K562 (cell line): ENCODE measurements at regions not wholly inside any gene's neighbourhood (a gene's known extent, or its start where the extent isn't known, plus 50 kb on each side); places are given as distances from the start of the nearest gene placed in this dataset.

Source experiments
- ATAC-seq: fragments of 200-7000 bp; cut with Tn5 transposase; 3 replicates; pipeline ENCODE4 v1.9.1; 2020; ENCODE audit warnings: moderate library complexity
- BruUV-seq: library from RNA; stranded (reverse); fragments of 400-500 nt; replicated peaks from 2 replicates; lab custom pipeline; 2021; lab: Mats Ljungman, UMichigan
- CTCF ChIA-PET: fragments of 300-600 bp; formaldehyde crosslinking; extraction: SDS; loops from one replicate; lab custom pipeline; 2021; ENCODE audit warnings: low intra/inter-chr PET ratio; lab: Yijun Ruan, JAX
- POLR2A ChIA-PET: fragments of 300-600, 350-650 bp; sonication (Branson Sonifier 250); formaldehyde crosslinking; extraction: SDS; loops from one replicate; lab custom pipeline; 2021; ENCODE audit warnings: antibody characterized with exemption, inconsistent platforms; lab: Yijun Ruan, JAX
- DNase-seq, 4 experiments: peaks; one replicate each; pipeline versions ENCODE4 v3.0.0 to v3.0.0-alpha.2; 2011 to 2018; ENCODE audit warnings: low spot score in 3 of 4, mixed read lengths in 3 of 4; ENCODE audit errors: extremely low read depth in 1 of 4
- FAIRE-seq: peaks from 2 replicates; lab custom pipeline; 2011; peaks lifted over from hg19 to GRCh38; lab: Jason Lieb, UNC
- H2AFZ ChIP-seq: 2 replicates; pipeline ENCODE4 v1.6.0; 2011; ENCODE audit warnings: low read depth, low read length, control low read depth, inconsistent platforms
- H3K27ac ChIP-seq: fragments of 200-600 bp; 3 replicates; pipeline ENCODE4 v1.8.0; 2011; ENCODE audit warnings: low read depth, mild to moderate bottlenecking, control low read depth, inconsistent platforms, low read length, moderate library complexity, mixed read lengths; ENCODE audit errors: extremely low read depth
- H3K27me3 ChIP-seq, 2 experiments: fragments of 300-600 bp in 1 of 2; 2 replicates in 1 of 2; 3 replicates in 1 of 2; pipeline versions ENCODE4 v1.6.0 to v1.8.0; 2011; ENCODE audit warnings: inconsistent platforms in 2 of 2, low read length in 2 of 2, mild to moderate bottlenecking in 1 of 2, mixed read lengths in 1 of 2, moderate library complexity in 1 of 2; ENCODE audit not compliant: control insufficient read depth in 2 of 2, insufficient read depth in 2 of 2
- H3K36me3 ChIP-seq: fragments of 300-600 bp; 3 replicates; pipeline ENCODE4 v1.8.0; 2011; ENCODE audit warnings: mild to moderate bottlenecking, low read length, inconsistent platforms; ENCODE audit not compliant: control insufficient read depth, insufficient read depth
- H3K4me1 ChIP-seq, 2 experiments: fragments of 200-600 bp in 1 of 2; replicated peaks in 1 of 2; 2 replicates in 1 of 2; 3 replicates in 1 of 2; pipeline versions ENCODE4 v1.5.1 to v1.8.0; 2011; ENCODE audit warnings: inconsistent platforms in 2 of 2, low read length in 2 of 2, mild to moderate bottlenecking in 1 of 2, mixed read lengths in 1 of 2, moderate library complexity in 1 of 2; ENCODE audit not compliant: control insufficient read depth in 2 of 2, insufficient read depth in 2 of 2
- H3K4me2 ChIP-seq: 2 replicates; pipeline ENCODE4 v1.6.1; 2011; ENCODE audit warnings: low read length, control low read depth, inconsistent platforms, mixed read lengths; ENCODE audit not compliant: insufficient read depth
- H3K4me3 ChIP-seq: fragments of 200-600 bp; sonication (generic), shearing (Covaris generic); 2 replicates; pipeline ENCODE4 v1.5.1; 2016; ENCODE audit warnings: control low read depth, inconsistent platforms
- H3K79me2 ChIP-seq: fragments of 200-600 bp; 3 replicates; pipeline ENCODE4 v1.8.0; 2011; ENCODE audit warnings: low read length, inconsistent platforms; ENCODE audit not compliant: control insufficient read depth, insufficient read depth
- H3K9ac ChIP-seq, 2 experiments: 2 replicates each; pipeline versions ENCODE4 v1.6.0 to v1.6.1; 2011; ENCODE audit warnings: low read depth in 2 of 2, low read length in 2 of 2, control low read depth in 1 of 2, inconsistent platforms in 1 of 2, mild to moderate bottlenecking in 1 of 2, mixed read lengths in 1 of 2; ENCODE audit not compliant: insufficient read depth in 1 of 2
- H3K9me1 ChIP-seq: one replicate; pipeline ENCODE4 v1.6.0; 2011; ENCODE audit warnings: inconsistent platforms, mild to moderate bottlenecking, low read length, moderate library complexity; ENCODE audit not compliant: control insufficient read depth, insufficient read depth
- H3K9me3 ChIP-seq: replicated peaks from 2 replicates; pipeline ENCODE4 v1.5.1; 2011; ENCODE audit warnings: low read depth, low read length, inconsistent platforms; ENCODE audit not compliant: control insufficient read depth, insufficient read depth
- H4K20me1 ChIP-seq: replicated peaks from 2 replicates; pipeline ENCODE4 v1.6.1; 2011; ENCODE audit warnings: low read length, inconsistent platforms, mixed read lengths; ENCODE audit not compliant: control insufficient read depth, insufficient read depth
- BMI1 ChIP-seq: fragments of 150-350 bp; IDR thresholded peaks from 2 replicates; pipeline ENCODE4 v1.6.1; 2014; ENCODE audit warnings: low read length
- ETV5 ChIP-seq: sonication (generic); formaldehyde crosslinking; IDR thresholded peaks from 2 replicates; pipeline ENCODE4 v1.4.0; 2020; ENCODE audit warnings: low read depth, mild to moderate bottlenecking, missing genetic modification reagents
- PML ChIP-seq: IDR thresholded peaks from 2 replicates; pipeline ENCODE4 v1.6.1; 2012; ENCODE audit warnings: low read length, inconsistent platforms
- REST ChIP-seq, 2 experiments: fragments of 450-650 bp; formaldehyde crosslinking in 1 of 2; IDR thresholded peaks; 2 replicates each; pipeline versions ENCODE4 v1.4.0 to v1.6.1; 2014 to 2020; ENCODE audit warnings: mild to moderate bottlenecking in 2 of 2, borderline replicate concordance in 1 of 2, low read depth in 1 of 2
- ZFP36 ChIP-seq: fragments of 150-350 bp; IDR thresholded peaks from 2 replicates; pipeline ENCODE4 v1.6.1; 2018; ENCODE audit warnings: low read length, low read depth; ENCODE audit not compliant: partially characterized antibody
- ZMIZ1 ChIP-seq, 2 experiments: fragments of 150-350 bp in 1 of 2; IDR thresholded peaks; 2 replicates each; pipeline ENCODE4 v1.6.1; 2012 to 2016; ENCODE audit warnings: low read depth in 2 of 2, low read length in 2 of 2, mild to moderate bottlenecking in 1 of 2, moderate library complexity in 1 of 2
- ZNF24 ChIP-seq: fragments of 450-650 bp; IDR thresholded peaks from 2 replicates; pipeline ENCODE4 v1.6.1; 2016
- WGBS: fragments of 100-300 bp; shearing (Covaris generic); methylation state at CpG from one replicate; pipeline ENCODE4 v1.1.6; 2016; ENCODE audit warnings: low coverage, mixed read lengths; ENCODE audit not compliant: insufficient coverage; ENCODE audit errors: missing lambda C conversion rate; 5-methylcytosine and 5-hydroxymethylcytosine counted together
- in situ Hi-C: fragments of 300-500 bp; cut with MboI; formaldehyde crosslinking; loops from 4 replicates; pipeline ENCODE4 v1.15.0; 2018; ENCODE audit warnings: inconsistent platforms, mixed read lengths
- intact Hi-C: fragments of 100-400 bp; cut with micrococcal nuclease; formaldehyde crosslinking; loops from 2 replicates; pipeline ENCODE4 v1.14.2; 2022

GRCh38 chr12:25827141-25827540 lies 131.3 kb upstream of the RASSF8 start:
- Histone ChIP-seq H4K20me1 (no peaks in the 10 kb centered on the region), H3K36me3 (no peaks in the 10 kb centered on the region), H3K4me2 (no peak overlapping the region), H3K79me2 (no peaks in the 10 kb centered on the region), H3K9ac (no peak overlapping the region), H3K9me3 (no peaks in the 10 kb centered on the region), H3K27me3 (no peaks in the 10 kb centered on the region), H3K4me1 (no peaks in the 10 kb centered on the region), H3K9me1 (no peaks in the 10 kb centered on the region), H3K27ac (no peak overlapping the region), H3K4me3 (no peak overlapping the region), H2AFZ (no peak overlapping the region)
- intact Hi-C loops (no loop called here), in situ Hi-C loops (no loop called here)
- TF ChIP-seq BMI1 (no peak), ZFP36 (no peak), PML (no peak), REST (IDR thresholded peaks at IDR 0.05; ENCODE audit: borderline replicate concordance) (no peak), REST (CRISPR knock-in tag; IDR thresholded peaks at IDR 0.05; ENCODE audit: low read depth) (no peak), ETV5 (CRISPR knock-in tag) (no peak), ZNF24 (no peak), ZMIZ1 (IDR thresholded peaks at IDR 0.05; ENCODE audit: low read depth in 2 of 2, low read length in 2 of 2) (no peak)
- ChIA-PET POLR2A (no interaction called here), CTCF (no interaction called here)
- DNase-seq (no peak), ATAC-seq (no peak), FAIRE-seq (no peak)
- BruUV-seq = no TSS peak
- 0% methylated on average over 1 of the region's 1 CpG for WGBS
